EH (cell line): ENCODE measurements at regions not wholly inside any gene's neighbourhood (a gene's known extent, or its start where the extent isn't known, plus 50 kb on each side); places are given as distances from the start of the nearest gene placed in this dataset.
A peak's percentile ranks its signal among the peaks of the same experiment; 100 is the strongest.

Experiments used
- DNase-seq: peaks from one replicate; pipeline ENCODE4 v3.0.0-alpha.2; 2015; ENCODE audit warnings: low read depth

DNA sequence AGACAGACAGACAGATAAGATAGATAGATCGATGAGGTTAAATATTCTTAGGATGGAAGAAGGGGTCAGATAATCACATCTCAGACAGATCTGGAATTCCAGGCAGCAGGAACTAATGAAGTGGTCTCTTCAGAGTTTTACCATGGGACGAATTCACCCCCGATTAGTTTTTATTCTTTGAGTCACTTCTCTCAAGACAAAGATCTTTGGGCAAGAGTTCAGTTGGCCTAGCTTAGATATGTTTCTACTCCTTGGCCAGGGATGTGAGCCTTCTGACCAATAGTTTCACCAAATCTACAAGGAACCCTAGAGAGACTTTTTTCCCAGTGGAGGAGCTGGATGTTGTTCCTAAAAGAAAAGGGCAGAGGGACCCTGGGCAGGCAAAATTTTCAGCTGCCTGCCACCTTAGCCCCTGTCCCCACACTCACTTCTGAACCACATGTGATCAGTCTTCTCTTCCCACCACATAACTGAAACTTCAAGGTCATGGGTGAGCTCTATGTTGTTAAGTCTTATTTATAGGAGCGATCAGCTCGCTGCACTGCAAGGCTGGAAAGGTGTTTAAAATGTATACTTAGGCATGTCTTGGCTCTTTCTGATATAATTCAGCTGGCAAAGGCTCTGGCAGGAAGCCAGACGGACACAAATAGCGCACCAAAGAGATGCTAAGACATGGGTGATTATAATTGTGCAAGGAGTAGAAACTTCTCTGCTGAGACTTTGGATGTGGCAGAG lies 132.9 kb downstream of the PALM2AKAP2 start:
- peak; percentile 47 for DNase-seq

DNA sequence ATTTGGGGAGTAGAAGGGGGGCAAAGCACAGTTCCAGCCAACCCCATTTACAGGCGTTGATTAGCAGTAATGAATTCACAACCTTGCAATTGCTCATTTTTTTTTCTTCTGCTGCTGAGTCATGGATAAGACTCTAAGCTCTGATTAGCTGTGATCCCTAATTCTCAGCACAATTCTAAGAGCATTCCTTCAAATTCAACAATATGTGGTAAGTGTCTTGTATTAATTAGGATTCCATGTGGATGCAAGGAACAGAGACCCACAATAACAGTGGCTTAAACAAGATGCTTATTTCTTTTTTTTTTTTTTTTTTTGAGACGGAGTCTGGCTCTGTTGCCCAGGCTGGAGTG lies 133.4 kb downstream of the PALM2AKAP2 start:
- DNase-seq = no peak

DNA sequence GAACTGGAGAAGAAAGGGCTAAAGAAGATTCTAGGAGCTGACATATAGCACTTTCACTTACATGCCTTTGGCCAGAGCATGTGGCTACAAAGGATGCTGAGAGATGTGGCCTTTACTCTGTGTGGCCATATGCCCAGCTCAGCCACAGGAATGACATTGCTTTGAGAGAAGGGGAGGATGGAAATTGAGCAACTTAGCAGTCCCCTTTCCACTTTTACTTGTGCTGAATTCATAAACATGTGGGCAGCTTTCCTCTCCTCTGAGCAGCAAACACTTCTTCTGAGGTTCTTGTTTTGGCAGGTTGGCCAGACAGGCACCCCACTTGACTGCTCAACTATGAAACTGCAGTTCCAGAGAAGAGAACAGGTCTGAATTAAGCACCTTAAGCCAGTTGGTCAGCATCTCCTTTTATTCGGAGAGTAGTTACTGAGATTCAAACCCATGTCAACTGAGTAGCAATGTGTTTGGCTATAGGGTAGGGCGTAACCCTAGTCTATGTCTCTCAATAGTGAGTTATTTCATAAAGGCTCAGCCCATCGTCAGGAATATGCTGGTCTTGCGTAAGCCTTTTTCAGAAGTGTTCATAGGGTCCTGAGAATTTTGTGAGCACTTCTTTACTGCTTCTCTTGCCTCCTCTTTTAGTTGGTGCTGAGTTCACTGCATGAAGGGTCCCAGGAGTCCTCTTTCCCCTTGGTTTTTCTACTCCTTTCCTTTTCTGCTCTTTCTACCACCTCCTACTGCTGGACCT lies 134.5 kb downstream of the PALM2AKAP2 start:
- peak; percentile 95 for DNase-seq

DNA sequence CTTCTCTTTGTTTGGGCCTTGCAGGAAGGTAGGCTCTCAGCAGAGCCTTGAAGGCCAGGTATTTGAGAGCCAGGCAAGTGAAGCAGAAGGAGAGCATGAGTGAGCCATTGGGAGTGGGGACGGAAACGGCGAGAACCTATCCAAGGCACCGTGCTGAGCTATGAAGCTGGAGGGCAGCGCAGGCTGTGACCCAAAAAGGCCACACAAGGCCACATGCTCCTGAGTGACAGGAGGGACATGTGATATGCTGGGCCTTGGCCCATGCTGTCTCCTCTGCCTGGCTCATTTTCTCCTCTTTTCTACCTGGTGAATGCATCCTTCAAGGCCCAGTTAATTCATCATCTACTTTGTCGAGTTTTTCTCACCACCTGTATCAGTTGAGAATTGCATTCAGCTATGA lies 136.3 kb downstream of the PALM2AKAP2 start:
- no peak for DNase-seq

DNA sequence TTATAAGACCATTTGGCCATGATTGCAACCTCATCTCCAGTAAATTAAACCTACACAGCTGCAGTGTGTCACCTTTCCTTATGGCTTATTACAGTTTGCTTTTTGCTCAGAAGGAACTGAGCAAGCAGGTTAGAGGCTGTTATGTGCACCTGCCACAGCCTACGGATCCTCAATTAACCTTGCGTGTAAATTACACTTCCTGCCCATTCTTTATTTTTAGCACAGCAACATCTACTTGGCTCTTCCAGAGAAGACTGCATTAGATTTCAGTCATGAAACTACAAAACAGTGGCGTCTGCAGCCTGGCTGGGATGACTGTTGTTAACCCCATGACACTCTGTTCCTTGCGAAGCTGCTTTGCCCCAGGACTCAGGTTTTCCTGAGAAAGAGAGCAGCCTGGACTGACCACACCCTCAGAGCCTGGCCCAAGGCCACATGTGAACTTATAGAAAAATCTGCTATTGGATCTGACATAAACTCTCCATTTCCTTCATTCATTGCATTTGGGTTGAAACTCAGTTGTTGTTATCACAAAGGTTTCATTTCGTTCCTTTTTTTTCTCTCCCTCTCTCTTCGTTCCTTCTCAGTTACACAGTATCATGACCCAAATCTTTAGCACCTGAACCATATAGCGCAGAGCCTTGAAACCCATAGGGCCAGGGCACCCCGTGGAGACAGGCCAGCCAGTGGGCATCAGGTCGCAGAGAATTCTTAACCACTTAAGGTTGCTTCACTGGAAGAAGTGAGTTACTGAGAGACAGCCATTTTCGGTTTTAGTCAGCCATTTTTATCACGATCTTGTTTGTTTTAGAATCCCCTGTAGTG lies 138.6 kb downstream of the PALM2AKAP2 start:
- no peak for DNase-seq

DNA sequence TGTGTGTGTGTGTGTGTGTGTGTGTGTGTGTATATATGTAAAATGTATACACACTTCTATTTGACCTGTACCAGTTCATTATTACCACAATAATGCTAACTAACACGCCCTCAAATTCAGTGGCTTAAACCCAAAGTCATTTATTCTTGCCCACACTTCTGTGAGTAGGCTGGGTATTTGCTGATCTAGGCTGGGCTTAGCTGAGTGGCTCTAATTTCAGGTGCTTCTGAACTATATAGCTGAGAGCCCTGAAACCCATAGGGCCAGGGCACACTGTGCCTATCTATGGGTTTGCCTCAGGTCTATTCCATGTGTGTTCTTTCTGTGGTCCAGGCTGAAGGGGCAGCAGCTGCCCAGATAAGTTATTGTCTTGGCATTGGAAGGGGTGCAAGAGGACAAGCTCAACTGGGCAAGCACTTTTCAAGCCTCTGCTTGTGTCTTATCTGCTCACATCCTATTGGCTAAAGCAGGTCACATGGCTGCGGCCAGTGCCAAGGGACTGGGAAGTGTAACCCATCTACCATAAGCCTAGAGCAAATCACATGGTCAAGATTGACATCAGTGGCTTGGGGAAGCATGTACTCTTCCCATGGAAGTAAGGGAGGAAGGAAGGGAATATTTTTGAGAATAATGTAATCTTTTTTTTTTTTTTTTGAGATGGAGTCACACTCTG lies 139.9 kb downstream of the PALM2AKAP2 start:
- no peak for DNase-seq

DNA sequence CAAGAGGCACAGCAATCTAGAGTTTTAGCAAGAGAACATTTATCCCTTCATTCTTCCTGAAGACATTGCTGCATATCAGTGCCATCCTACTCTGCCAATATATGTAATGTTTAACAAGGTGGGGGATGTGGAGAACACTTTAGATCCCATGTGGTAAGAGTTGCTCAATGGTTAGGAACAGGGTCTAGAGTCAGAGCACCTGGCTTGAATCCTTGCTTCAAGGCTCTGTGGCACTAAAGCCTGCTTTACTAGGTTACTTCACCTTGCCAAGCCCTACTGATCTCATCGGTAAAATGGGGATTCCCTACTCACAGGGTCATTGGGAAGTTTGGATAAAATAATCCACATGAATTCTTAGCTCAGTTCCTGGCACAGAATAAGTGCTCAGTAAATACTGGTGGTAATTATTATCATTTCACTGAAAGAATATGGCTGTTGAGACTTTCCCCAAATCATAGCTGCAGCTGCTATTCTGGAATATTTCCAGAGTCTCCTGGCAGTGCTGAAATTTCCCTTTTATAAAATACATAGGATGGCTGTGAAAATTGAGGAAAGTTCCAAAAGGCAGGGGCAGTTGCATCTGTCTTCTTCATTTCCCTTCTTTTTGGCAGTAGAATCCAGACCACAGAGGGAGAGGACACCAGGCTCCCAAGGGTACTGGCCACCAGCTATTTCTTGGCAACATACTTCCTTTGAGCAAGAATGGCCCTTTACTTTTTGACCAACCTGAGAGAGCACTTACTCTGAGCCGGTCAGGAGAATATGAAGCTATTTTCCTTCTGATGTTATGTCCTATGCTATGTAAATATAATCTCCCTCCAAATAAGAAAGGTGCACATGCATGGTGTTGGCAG lies 142.8 kb downstream of the PALM2AKAP2 start:
- no peak for DNase-seq

DNA sequence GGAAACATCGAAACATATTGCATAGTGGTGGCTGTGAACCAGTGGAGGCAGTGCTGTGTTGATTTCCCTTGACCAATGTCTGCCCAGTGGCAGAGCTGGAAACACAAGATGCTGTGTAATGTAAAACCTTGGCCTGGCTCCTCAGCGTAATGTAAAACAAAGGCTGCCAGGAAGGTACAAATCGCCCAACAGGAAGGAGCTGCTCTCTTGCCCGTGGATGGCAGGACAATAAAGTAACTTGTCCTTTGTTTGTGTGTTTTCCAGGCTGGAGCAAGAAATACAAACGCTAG lies 143.4 kb downstream of the PALM2AKAP2 start:
- no peak for DNase-seq

DNA sequence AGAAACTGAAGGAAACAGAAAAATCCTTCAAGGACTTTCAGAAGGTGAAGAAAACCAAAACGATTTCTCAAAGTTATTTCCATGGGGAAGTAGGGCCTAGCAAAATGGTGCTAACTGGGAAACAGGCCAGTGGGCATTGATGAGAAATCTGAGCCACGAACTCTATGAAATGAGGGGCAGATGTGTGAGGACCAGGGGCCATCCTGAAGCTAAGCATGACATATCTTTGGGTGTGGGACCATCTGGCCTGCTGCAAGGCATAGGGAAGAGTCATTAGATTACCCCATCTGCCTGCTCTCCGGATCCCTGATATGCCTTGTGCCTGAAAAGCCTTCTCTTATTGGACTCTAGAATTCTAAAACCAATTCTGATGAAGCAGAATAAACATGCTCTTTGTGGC lies 143.8 kb downstream of the PALM2AKAP2 start:
- DNase-seq = no peak

DNA sequence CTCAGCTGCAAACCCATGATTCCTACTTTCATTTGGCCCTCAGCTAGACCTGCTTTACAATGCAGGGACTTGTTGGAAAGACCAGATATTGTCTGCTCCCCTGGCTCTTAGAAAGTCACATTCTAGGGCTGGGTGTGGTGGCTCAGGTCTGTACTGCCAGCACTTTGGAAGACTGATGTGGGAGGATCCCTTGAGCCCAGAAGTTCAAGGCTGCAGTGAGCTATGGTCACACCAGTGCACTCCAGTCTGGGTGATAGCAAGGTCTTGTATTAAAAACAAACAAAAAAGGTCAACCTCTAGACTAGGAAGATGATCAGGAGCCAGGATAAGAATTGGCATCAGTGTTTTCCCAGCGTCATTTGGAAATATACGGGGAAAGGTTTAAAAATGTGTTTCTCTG lies 145.8 kb downstream of the PALM2AKAP2 start:
- DNase-seq = no peak

DNA sequence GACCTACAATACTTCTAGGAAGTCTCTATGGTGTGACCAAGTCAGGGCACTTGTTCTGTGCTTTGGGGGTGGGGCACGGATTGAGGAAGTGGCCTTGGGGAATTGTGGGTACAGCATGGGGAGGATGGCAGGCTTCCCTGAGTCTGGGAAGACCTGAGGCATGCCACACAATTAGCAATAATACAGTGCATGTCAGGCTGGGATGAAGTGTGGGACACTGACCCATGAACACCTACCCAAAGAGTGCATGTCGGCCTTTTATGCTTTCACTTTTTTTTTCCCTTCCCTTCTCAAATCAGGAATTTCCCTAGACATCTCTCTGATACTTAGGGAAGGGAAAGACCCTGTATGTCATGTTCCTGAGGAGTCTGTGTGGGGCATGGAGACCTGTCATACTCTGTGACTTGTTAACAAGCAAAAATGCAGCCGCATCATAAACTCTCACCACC lies 146.4 kb downstream of the PALM2AKAP2 start:
- no peak for DNase-seq

DNA sequence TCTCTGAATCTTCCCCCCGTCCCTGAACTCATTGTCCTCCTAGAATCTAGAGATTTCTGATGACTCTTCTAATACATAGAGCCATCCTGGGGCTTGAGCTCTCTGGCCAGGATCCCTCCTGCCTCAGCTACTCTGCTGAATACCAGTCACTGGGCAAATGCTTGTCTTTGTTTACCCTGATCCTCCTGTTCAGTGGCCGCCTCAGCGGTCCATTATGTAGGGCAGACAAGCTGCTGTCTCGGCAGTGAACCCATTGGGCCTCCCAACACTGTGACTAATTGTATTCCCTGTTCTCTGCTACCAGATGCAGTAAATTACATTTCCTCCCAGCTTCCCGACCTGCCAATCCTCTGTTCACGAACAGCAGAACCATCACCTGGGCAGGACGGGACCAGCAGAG lies 151.6 kb downstream of the PALM2AKAP2 start:
- DNase-seq = no peak

DNA sequence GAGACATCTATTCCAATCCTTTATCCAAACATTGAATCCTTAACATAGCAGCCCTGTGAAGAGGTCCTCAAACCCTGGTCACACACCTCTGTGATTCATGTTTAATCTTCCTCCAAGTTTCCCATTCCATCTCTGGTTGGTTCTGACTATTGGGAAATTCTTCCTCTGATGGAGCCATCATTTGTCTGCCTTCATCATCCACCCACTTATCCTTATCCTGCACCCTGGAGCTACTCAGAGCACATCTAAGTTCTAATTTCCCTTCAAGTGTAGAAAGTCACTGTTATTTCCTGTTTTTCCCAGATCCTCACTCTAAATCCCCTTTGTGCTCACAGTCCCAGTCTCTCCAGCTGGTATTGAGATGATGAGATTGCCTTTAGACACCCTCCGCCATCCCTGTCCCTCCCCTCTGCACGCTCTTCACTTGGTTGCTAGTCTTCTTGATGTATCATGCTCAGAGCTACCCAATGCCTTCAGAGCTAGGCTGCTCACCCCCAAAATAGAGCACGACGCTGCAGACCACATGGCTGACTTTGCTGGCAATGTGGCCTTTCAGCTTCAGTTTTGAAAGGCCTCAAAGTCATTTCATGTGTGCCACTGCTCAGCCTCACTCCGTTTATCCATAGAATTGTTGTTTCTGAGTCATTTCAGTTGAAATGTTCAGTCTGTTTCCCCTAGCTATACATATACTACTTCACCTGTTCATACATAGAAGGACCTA lies 154.3 kb downstream of the PALM2AKAP2 start:
- DNase-seq = no peak

DNA sequence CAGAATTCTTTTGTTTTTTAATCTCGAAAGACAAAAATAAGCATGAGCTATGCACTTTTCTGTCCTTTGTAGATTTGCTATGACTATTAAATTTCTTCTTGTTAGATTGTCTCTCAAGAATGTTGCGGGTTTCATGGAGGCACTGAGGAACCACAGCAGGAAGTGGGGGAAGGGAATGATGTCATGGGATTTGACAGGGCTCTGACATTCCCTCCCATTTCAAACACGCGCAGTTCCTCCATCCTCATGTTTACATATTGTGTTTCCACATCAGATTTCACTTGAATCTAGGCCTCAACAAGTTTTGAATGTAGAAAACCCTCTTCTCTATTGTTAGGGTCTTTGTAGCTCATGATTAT lies 154.8 kb downstream of the PALM2AKAP2 start:
- DNase-seq = peak; percentile 36

DNA sequence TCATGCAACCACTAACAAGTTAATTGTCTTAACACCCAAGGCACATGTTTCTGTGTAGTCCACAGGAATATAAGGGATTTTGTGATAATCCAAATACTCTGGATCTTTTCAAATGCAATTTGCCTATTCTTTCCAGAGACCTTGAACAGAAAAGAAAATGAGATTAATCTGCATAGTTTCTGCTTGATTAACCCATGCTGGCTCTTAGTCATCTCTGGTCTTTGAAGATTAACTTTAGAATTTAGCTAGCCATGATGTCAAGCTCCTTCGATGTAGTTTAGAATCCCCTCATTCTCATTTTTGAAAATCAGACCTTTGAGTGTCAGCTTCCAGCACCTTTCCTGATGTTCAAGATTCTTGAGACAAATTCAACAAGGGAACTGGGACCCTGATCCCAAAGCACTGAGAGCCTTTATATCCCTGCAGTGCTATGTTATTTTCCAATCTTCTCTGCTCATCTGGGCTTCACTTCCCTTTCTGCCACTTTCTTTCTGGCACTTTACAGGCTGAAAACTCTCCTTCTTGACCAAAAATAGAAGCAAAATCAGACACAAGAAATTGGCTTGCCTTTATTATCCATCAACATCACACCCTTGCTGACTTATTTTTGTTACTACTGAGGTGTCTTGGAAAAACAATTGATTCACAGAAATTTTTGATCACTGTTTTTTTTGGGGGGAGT lies 155.5 kb downstream of the PALM2AKAP2 start:
- DNase-seq = no peak

DNA sequence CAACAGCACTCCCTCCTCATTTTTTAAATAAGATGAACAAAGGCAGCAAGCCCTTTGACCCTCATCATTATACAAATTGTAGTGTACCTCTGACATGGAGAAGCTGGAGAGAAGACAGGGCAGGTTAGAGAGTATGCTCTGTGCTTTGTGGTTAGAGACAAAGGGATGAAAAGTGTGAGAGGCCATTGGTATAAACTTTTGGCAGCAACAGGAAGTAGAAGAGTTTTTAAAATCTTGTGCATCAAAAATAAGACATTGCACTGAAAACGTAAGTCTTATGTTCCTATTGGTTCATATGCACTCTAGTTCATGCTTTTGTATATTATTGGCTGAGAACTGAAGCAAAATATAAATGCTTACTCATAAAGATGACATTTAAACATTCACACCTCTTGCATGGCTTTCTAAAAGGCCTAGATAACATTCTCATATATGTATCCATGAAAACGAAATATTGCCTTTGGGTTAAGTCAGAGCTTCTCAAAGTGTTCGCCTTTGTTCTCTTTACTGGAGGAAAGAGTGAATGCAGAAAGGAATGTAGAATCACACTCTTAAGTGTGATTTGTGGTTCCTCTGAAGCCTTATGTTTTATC lies 158.0 kb downstream of the PALM2AKAP2 start:
- DNase-seq = no peak

DNA sequence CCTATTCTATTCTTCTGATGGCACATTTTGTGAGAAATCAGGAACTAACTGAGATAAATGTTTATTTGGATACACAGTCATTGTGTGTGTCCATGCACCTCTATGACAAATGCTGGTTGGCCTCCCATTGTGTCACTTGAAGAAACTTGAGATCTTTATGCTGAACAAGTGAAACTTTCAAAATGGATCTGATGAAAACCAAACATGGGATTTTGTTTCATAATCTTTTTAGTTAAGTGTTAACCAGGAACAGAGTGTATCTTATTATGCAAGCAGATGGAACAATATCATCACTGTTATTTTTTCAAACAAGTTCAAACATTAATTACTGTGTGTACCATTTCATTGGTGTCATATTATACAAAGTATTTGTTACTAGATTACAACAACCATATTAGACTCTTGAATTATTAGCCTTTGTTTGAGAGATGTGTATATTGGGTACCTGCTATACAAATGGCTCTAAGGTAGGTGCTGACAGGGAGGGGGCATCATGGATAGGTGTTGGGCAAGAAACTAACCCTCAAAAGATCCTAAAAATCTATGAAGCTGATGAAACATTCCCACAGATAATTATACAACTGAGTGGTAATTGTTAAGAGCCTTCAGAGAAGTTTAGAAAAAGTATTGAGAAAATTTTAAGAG lies 159.8 kb downstream of the PALM2AKAP2 start:
- no peak for DNase-seq

DNA sequence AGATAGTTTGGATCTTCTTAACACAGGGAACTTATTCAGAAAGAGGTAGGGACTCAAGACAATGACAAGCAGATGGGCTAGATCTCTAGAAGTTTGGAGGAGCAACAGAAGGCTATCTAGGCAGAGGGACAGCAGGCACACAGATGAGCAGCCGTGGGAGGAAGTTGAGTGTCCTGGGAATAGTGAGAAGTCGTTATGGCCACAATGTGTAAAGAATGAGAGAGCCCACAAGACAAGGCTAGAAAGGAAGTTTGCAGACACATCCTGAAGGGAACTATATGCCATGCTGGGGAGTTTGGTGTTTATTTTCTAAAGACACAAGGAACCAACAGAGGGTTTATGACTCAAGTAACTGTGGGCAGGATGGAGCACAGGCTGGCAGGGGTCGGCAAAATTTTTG lies 160.6 kb downstream of the PALM2AKAP2 start:
- peak; percentile 26 for DNase-seq

DNA sequence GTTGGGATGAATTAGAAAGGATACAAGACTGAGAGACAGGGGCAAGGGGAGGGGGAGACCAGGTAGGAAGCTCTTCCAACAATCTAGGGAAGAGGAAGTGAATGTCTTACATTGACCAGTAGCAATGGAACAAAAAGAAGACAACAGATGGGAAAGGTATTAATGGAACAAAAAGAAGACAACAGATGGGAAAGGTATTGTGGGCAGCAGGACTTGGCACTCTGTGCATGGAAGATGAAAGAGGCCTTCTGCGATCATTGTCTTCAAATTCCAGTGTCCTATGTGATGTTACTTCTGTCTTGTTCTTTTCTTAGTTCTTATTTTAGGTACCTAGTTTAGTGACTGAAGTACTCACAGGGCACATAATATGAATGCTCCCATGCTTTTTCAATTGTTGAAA lies 161.8 kb downstream of the PALM2AKAP2 start:
- DNase-seq = no peak
